ENCODE measurements at regions not wholly inside any gene's neighbourhood (a gene's known extent, or its start where the extent isn't known, plus 50 kb on each side); places are given as distances from the start of the nearest gene placed in this dataset.
A peak's percentile ranks its signal among the peaks of the same experiment; 100 is the strongest.

GRCh38 chr6:169339731-169340309, 86.2 kb upstream of the THBS2 start:
- ATAC-seq = peak; percentile 69

DNA sequence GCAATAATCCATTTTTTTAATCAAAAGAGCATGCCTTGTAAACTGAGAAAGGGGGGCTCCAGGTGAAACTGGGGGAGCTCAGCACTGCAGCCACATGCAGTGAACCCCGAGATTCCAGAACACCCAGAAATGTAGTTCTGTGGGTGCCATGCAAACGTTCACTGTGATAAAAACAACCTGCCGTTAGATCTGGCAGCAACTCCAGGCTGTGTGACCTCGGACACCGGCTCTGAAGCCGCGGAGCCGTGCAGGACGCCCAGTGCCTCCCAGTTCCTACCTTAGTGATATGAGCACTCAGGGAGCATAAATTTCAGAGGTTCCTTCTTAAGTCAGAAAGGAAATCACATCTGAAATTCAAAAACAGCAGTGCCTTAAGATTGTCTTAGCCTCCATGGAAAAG, 85.4 kb upstream of the THBS2 start:
- ATAC-seq = no peak

- ATAC-seq = no peak
Measured at GRCh38 chr6:169337886-169338445, 84.3 kb upstream of the THBS2 start.

DNA sequence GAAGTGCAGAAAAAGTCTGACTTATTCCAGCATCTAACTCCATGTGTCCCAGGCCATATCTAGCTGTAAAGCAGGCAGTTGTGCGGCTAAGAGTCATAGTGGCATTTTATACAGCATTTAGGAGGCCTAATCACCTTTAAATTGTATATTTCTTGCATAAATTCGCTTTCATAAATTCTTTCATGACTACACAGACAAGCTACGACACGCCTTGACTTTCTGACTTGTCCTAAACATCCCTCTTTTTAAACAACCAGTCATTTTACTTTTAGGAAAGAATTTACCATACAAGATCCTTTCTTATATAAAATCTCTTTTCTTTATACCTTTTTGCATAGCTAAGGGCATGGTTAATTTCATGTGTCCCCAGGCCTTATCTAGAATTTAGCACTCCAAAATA, 81.7 kb upstream of the THBS2 start:
- no peak for ATAC-seq

DNA sequence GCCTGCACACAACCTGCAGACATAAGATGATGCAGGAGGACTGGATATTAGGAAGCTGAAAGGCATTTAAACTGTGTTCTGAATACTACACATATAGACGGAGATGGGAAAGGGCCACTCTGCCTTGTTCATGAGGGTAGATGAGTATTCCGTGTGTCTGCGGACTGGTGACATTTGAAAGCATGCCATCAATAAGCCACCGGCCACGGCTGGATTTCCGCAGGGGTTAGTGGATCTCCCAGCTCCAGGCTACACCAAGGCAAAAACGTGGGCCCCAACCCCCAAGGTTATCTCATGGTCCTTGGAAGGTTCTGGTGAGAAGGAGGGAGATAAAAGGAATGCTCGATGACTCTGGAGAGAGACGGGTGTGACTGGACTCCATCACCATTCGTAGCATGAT, 78.6 kb upstream of the THBS2 start:
- no peak for ATAC-seq

GRCh38 chr6:169328112-169328801, 74.6 kb upstream of the THBS2 start:
- ATAC-seq = peak; percentile 59

DNA sequence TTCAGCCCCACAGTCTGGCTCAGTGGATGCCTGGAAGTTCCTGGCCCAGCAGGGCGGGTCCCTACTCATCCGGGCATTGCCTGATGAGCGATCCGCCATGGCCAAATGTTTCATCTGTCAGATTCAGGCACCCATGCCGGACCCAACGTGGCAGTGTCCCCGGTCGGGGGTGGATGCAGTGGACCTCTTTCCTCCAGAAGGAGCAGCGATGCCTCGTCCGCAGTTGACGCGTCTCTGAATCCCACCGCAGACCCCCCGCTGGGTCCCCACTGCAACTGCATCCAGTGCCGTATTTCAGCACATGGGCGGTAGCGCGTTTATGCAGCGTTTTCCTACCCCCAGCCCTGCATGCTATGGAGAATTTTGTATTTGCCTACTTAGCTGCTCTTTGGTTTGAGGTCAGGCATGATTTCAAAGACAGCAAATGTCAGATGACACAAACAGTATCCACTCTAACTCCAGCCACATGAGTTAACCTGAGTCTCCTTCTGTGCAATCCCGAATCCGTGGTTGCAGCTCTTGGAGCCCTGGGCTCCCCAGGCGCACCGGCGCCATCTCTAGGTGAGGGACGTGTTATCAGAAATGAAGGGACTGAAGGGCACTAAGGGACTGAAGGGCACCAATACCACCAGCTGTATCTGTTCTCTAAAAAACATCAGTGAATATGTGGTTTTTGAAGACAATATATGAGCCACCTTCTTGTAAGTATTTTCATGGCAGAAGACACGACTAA, 72.6 kb upstream of the THBS2 start:
- peak; percentile 66 for ATAC-seq

- peak; percentile 20 for ATAC-seq
Measured at GRCh38 chr6:169324656-169325459, 71.2 kb upstream of the THBS2 start.

DNA sequence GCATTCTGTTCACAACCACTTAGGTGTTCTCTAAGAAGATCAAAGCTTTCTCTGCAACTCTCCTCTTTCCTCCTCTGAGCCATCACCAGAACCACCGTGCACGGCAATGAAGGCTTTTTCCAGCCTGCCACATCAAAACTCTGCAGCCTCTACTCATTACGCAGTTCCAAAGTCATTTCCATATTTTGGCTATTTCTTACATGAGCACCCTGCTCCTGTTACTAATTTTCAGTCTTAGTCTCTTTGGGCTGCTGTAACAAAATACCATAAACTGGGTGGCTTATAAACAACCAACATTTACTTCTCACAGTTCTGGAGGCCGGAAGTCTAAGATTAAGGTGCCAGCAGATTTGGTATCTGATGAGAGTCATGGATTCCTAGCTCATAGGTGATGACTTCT, 70.4 kb upstream of the THBS2 start:
- no peak for ATAC-seq

DNA sequence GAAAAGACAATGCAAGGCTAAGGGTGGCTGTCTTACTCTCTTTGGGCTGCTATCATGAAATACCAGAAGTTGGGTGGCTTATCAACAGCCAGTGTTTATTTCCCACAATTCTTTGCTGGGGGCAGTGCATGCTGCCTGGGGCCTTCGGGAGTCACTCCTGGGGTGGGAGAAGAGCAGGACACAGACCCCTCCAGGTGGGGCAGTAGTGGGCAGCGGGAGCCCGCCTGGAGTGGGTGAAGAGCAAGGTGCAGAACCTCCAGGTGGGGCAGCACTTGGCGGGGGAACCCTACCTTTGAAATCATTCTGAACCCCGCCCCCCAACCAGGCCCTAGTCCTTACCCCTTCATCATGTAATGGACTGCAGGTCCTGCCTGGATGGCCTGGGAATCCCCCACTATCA, 69.6 kb upstream of the THBS2 start:
- ATAC-seq = no peak

- ATAC-seq = no peak
Measured at GRCh38 chr6:169321546-169321945, 67.9 kb upstream of the THBS2 start.

DNA sequence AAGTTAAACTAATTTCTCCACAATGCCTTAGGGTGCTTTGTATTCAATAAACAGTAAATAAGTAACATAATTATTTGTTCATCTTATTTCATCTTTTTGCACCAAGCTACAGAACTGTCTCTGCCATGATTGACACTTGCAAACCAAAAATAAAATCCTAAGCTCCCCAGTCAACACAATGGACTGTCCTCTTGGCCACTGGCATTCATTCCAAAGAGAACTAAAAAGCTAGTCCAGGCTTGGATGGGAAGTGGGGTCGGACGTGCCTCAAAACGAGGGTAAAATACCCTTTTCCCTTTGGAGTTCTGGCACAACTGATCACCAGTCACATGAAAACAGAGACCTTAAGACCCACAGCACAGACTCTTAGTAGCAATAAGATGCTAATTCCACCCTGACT, 66.4 kb upstream of the THBS2 start:
- no peak for ATAC-seq

- ATAC-seq = no peak
Measured at GRCh38 chr6:169317441-169318202, 64.0 kb upstream of the THBS2 start.

DNA sequence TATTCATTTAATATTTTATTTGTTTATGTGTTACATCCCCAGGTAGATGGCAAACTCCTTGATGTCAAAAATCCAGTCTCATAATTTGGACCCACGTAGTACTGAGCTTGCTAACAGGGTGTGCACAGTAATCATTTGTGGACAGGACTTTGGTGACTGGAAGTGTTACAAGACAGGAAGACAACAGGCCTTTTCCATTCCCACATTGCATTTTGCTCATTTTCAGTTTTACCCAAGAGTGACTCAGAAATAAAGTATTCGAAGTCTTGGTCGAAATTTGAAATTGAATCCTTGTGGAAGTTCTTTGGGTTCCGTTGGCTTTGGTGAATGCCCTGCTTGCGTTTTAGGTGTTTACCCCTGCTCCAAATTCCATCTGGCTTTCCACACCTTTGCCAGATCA, 63.0 kb upstream of the THBS2 start:
- no peak for ATAC-seq

- ATAC-seq = no peak
Measured at GRCh38 chr6:169315830-169316614, 62.4 kb upstream of the THBS2 start.

GRCh38 chr6:169313347-169314010, 59.8 kb upstream of the THBS2 start:
- no peak for ATAC-seq

GRCh38 chr6:169312658-169313346, 59.2 kb upstream of the THBS2 start:
- no peak for ATAC-seq

- no peak for ATAC-seq
Measured at GRCh38 chr6:169310983-169311382, 57.3 kb upstream of the THBS2 start.

Data from esophagus mucosa (tissue), 1 donor.